Liver (tissue), 3 donors: ENCODE measurements at regions not wholly inside any gene's neighbourhood (a gene's known extent, or its start where the extent isn't known, plus 50 kb on each side); places are given as distances from the start of the nearest gene placed in this dataset.

Experiments used
- CTCF ChIP-seq: fragments of 150-350 bp; IDR thresholded peaks from 2 replicates; pipeline ENCODE4 v1.5.1; 2017; ENCODE audit warnings: improper control_type of control experiment, low read depth, low read length; ENCODE audit not compliant: missing input control
- EGR1 ChIP-seq, 2 donors: IDR thresholded peaks; 2 replicates each; pipeline ENCODE4 v1.6.1; 2016 to 2018; ENCODE audit warnings: antibody characterized with exemption in 2 of 2, low read depth in 2 of 2
- FOXA1 ChIP-seq: IDR thresholded peaks from 2 replicates; pipeline ENCODE4 v1.6.1; 2016; ENCODE audit warnings: antibody characterized with exemption
- JUND ChIP-seq, 2 donors: IDR thresholded peaks; 2 replicates each; pipeline ENCODE4 v1.6.1; 2016; ENCODE audit warnings: antibody characterized with exemption in 2 of 2
- SP1 ChIP-seq: IDR thresholded peaks from 2 replicates; pipeline ENCODE4 v1.6.1; 2018; ENCODE audit warnings: antibody characterized with exemption, mild to moderate bottlenecking
- TAF1 ChIP-seq: conservative IDR thresholded peaks from 2 replicates; pipeline ENCODE4 v1.6.1; 2016; ENCODE audit warnings: antibody characterized with exemption, mild to moderate bottlenecking
- YY1 ChIP-seq: IDR thresholded peaks from 2 replicates; pipeline ENCODE4 v1.6.1; 2016; ENCODE audit warnings: antibody characterized with exemption, mild to moderate bottlenecking
- TF ChIP-seq, protein P1 (sequence below): IDR thresholded peaks from 2 replicates; pipeline ENCODE4 v1.6.1; 2016; ENCODE audit warnings: antibody characterized with exemption
- TF ChIP-seq, protein P2 (sequence below): IDR thresholded peaks from 2 replicates; pipeline ENCODE4 v1.6.1; 2016; ENCODE audit warnings: antibody characterized with exemption
- donor health status: healthy.
- donor health status: healthy.

DNA sequence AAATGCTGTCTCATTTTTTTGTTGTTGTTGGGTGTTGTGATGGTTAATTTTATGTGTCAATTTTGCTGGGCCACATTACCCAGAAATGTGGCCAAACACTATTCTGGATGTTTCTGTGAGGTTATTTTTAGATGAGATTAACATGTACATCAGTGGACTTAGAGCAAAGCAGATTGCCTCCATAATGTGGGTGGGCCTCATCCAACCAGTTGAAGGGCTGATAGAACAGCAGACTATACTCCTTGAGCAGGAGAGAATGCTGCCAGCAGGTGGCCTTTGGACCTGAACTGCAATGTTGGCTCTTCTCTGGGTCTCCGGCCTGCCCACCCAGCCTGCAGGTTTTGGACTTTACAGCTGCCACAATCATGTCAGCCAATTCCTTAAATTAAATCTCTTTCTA is 169.0 kb downstream of the FTCDNL1 start:
- no peak for TF ChIP-seq CTCF
- TF ChIP-seq, protein P1, sequence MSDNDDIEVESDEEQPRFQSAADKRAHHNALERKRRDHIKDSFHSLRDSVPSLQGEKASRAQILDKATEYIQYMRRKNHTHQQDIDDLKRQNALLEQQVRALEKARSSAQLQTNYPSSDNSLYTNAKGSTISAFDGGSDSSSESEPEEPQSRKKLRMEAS = no peak
- TF ChIP-seq FOXA1 = no peak
- TF ChIP-seq SP1 = no peak
- TF ChIP-seq JUND (IDR thresholded peaks at IDR 0.05) = no peak
- no peak for TF ChIP-seq TAF1
- TF ChIP-seq EGR1 (IDR thresholded peaks at IDR 0.05; ENCODE audit: low read depth in 2 of 2) = no peak
- no peak for TF ChIP-seq YY1
- TF ChIP-seq, protein P2, sequence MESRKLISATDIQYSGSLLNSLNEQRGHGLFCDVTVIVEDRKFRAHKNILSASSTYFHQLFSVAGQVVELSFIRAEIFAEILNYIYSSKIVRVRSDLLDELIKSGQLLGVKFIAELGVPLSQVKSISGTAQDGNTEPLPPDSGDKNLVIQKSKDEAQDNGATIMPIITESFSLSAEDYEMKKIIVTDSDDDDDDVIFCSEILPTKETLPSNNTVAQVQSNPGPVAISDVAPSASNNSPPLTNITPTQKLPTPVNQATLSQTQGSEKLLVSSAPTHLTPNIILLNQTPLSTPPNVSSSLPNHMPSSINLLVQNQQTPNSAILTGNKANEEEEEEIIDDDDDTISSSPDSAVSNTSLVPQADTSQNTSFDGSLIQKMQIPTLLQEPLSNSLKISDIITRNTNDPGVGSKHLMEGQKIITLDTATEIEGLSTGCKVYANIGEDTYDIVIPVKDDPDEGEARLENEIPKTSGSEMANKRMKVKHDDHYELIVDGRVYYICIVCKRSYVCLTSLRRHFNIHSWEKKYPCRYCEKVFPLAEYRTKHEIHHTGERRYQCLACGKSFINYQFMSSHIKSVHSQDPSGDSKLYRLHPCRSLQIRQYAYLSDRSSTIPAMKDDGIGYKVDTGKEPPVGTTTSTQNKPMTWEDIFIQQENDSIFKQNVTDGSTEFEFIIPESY = no peak
